GM19463 (cell line): ENCODE measurements at regions not wholly inside any gene's neighbourhood (a gene's known extent, or its start where the extent isn't known, plus 50 kb on each side); places are given as distances from the start of the nearest gene placed in this dataset.
"Not testable (repeated sequence)": the region's sequence is repeated elsewhere in the genome, so short reads cannot be mapped to it uniquely, and the experiment has no call there.

Experiments
- ATAC-seq: cut with Tn5 transposase; IDR thresholded peaks from one replicate; pipeline ENCODE4 v1.9.1; 2021; ENCODE audit warnings: mild to moderate bottlenecking, moderate library complexity; ENCODE audit not compliant: unreplicated experiment

DNA sequence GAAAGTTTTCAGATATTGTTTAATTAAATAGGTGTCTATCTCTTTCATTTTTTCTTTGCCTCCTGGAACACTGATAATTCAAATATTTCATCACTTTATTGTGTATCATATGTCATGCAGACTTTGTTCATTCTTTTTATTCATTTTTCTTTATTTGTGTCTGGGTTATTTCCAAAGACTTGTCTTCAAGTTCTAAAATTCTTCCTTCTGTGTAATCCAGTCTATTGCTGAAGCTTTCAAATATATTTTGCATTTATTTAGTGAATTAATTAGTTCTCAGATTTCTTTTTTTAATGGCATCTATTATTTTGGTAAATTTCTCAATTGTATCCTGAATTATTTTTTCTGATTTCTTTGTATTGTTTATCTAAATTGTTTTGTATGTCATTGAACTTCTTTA is 70.1 kb downstream of the ZNF330 start:
- ATAC-seq, result no peak

GRCh38 chr4:141294306-141294705 is 73.6 kb downstream of the ZNF330 start:
- no peak for ATAC-seq

- no peak for ATAC-seq
Observed at GRCh38 chr4:141301216-141301615, 80.5 kb downstream of the ZNF330 start.

DNA sequence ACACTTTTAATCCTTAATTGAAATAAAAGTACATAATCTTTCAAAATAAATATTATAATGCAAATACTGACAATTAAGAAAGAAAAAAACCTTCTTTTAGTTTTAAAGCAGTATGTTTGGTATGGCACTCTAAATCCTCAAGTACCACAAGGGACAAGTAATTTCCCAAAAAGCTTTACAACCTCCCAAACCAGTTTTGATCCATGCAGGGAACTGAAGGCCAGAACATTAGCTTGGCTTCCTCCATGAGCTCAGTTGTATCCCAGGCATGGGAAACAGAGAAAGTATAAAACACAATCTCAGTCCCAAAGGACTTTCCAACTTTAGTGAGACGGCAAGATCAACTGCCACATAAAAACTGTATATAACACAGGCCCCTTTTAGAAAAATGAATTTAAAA is 82.2 kb downstream of the ZNF330 start:
- ATAC-seq, result no peak

GRCh38 chr4:141304346-141304745 is 83.7 kb downstream of the ZNF330 start:
- no peak for ATAC-seq

DNA sequence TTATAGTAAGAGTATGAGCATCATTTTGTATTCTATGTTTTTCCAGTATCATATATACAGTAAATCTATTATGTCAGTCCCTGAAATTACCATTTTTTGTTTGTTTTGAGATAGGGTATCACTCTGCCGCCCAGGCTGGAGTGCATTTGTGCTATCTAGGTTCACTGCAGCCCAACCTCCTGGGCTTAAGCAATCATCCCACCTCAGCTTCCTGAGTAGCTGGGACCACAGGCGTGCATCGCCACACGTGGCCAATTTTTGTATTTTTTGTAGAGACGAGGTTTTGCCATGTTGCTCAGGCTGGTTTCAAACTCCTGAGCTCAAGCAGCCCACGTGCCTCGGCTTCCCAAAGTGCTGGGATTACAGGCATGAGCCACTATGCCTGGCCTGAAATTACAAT is 85.6 kb downstream of the ZNF330 start:
- ATAC-seq, result no peak

- peak; percentile 95 for ATAC-seq
Observed at GRCh38 chr4:141307241-141307689, 86.6 kb downstream of the ZNF330 start.

GRCh38 chr4:141309874-141310273 is 89.2 kb downstream of the ZNF330 start:
- ATAC-seq, result peak; percentile 39

GRCh38 chr4:141311246-141312204 is 90.8 kb downstream of the ZNF330 start:
- no peak for ATAC-seq

GRCh38 chr4:141314627-141315026 is 93.9 kb downstream of the ZNF330 start:
- no peak for ATAC-seq

DNA sequence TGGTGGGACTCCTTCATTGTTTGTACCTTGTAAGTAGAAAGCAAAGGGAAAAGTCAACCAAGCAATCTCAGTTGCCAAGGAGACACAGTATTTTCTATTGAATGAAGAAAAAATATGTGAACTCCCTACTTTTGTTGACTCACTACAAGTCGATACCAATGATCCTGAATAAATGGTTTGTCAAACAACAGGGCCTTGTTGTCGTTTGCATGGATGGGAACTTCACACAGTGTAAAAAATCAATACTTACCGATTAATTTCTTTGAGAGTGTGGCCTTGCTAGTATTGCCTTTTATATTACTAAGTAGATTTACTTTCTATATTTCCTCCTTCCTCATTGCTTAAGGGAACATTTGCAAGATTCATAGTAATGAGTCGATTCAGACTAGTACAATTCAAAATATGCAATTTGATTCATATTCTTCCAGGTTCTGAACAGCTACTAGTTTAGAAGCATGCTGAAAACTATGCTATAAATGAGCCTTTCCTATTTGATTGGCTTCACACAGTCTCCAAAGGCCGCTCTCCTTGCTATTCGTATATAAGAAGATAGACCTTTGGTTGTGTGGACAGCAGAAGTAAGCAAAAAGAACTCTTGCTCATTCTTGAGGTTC is 108.0 kb downstream of the ZNF330 start:
- ATAC-seq, result no peak

- ATAC-seq, result no peak
Observed at GRCh38 chr4:141329174-141329569, 108.5 kb downstream of the ZNF330 start.

DNA sequence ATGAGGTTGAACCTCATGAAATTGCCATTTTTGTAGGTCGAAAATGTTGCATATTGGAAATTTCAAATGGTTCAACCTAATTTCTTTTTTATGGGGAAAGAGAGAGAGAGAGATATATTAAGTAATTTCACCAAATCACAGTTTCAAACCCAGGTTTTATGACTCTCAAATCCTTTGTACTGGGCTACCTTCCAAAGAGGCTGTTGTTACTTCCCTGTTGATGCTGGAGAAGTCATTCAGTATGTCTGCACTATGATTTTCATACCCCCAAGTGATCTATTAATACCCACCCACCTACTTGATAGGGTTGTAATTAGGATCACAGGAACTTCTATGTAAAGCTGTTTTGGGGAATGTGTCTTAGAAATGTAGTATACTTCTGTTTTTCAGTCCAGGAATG is 109.9 kb downstream of the ZNF330 start:
- no peak for ATAC-seq

- ATAC-seq, result no peak
Observed at GRCh38 chr4:141331534-141332358, 111.1 kb downstream of the ZNF330 start.

DNA sequence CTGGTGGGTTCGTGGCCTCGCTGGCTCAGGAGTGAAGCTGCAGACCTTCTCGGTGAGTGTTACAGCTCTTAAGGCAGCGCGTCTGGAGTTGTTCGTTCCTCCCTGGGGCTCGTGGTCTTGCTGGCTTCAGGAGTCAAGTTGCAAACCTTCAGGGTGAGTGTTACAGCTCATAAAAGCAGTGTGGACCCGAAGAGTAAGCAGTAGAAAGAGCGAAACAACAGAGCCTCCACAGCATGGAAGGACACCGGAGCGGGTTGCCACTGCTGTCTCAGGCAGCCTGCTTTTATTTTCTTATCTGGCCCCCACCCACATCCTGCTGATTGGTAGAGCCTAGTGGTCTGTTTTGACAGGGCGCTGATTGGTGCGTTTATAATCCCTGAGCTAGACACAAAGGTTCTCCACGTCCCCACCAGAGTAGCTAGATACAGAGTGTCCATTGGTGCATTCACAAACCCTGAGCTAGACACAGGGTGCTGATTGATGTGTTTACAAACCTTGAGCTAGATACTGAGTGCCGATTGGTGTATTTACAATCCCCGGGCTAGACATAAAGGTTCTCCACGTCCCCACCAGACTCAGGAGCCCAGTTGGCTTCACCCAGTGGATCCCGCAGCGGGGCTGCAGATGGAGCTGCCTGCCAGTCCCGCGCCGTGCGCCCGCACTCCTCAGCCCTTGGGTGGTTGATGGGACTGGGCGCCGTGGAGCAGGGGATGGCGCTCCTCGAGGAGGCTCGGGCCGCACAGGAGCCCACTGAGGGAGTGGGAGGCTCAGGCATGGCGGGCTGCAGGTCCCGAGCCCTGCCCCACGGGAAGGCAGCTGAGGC is 111.9 kb downstream of the ZNF330 start:
- ATAC-seq, result not testable (repeated sequence)

DNA sequence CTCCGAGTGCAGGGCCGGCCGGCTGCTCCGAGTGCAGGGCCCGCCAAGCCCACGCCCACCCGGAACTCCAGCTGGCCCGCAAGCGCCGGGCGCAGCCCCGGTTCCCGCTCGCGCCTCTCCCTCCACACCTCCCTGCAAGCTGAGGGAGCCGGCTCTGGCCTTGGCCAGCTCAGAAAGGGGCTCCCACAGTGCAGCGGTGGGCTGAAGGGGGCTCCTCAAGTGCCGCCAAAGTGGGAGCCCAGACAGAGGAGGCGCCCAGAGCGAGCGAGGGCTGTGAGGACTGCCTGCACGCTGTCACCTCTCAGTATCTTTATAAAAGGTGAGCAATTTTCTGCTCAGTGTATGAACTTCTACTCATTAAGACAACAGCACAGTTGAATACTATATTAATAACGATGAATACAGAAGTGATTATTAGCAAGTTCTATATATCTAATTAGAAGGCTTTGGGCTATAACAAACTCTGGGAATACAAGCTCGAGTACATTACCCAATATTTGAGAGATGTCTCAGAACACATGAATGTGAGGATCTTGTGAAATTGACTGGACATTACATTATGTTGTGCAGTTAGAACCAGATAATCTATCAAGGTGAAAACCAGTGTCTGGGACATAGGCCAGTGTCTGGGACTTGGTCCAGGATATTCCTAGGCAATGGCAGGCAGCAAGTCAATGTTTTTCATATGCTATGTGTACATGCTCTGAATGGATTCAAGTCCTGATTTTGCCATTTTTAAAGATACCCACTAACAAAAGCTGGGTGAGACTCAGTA is 112.9 kb downstream of the ZNF330 start:
- not testable (repeated sequence) for ATAC-seq

GRCh38 chr4:141335166-141335565 is 114.5 kb downstream of the ZNF330 start:
- ATAC-seq, result no peak

GRCh38 chr4:141338238-141338637 is 117.5 kb downstream of the ZNF330 start:
- no peak for ATAC-seq

GRCh38 chr4:141339391-141339790 is 118.7 kb downstream of the ZNF330 start:
- no peak for ATAC-seq

DNA sequence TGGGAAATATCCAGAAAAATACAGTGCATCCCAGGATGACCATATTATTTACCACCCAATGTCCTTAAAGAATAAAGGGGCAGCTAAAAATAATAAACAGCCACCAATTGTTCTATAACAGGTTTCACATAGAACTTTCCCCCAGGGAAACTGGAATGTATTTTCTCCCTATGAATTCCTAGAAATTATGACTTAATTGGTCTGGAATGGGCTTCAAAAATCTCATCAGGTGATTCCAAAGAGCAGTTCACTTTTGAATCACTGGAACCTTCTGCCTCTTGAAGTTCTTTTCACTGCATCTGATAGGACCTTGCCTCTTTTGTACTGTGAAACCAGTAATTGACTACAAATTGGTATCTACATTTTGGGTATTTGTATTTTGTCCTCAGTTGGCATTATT is 119.3 kb downstream of the ZNF330 start:
- ATAC-seq, result no peak
